IPS-20b (cell line): ENCODE measurements at regions not wholly inside any gene's neighbourhood (a gene's known extent, or its start where the extent isn't known, plus 50 kb on each side); places are given as distances from the start of the nearest gene placed in this dataset.

Source experiments
- H3K27ac ChIP-seq: one replicate; pipeline ENCODE4 v1.5.1; 2013; ENCODE audit warnings: low read length
- H3K27me3 ChIP-seq: 2 replicates; pipeline ENCODE4 v1.6.1; 2013; ENCODE audit warnings: mild to moderate bottlenecking, low read length, inconsistent platforms; ENCODE audit not compliant: insufficient read depth
- H3K36me3 ChIP-seq: 2 replicates; pipeline ENCODE4 v1.6.1; 2013; ENCODE audit warnings: low read depth, mild to moderate bottlenecking, inconsistent platforms, low read length, moderate library complexity; ENCODE audit not compliant: insufficient read depth
- H3K4me1 ChIP-seq: 2 replicates; pipeline ENCODE4 v1.6.1; 2013; ENCODE audit warnings: mild to moderate bottlenecking, control low read depth, inconsistent platforms, low read length, moderate library complexity; ENCODE audit not compliant: insufficient read depth
- H3K4me3 ChIP-seq: 2 replicates; pipeline ENCODE4 v1.5.1; 2013; ENCODE audit warnings: mild to moderate bottlenecking, low read length, inconsistent platforms
- H3K9ac ChIP-seq: 2 replicates; pipeline ENCODE4 v1.6.1; 2013; ENCODE audit warnings: low read depth, mild to moderate bottlenecking, inconsistent platforms, low read length, moderate library complexity
- H3K9me3 ChIP-seq: 2 replicates; pipeline ENCODE4 v1.6.1; 2013; ENCODE audit warnings: mild to moderate bottlenecking, low read depth, low read length, inconsistent platforms; ENCODE audit not compliant: insufficient read depth

DNA sequence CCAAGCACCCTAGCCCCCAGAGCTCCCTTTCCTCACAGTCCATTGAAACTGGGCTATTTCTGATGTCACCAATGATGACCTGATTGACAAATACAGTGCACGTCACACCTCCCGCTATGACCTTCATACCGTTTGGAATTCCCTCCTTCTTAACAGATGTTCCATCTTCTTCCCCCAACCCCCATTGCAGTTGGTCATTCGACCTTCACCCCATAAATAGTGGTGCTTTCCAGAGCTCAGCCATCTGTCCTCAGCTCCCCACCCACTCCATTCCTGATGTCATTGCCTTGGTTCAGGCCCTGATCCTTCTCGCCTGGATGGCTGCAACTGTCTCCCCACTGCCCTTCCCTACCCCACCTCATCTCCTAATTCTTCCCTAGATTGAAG is 198.5 kb downstream of the SOD2 start:
- peaks cover 10% of the 10 kb centered on the region; the same call in 1 of the 2 replicates for H3K9me3 ChIP-seq
- no peak overlapping the region for H3K4me3 ChIP-seq
- H3K4me1 ChIP-seq: no peaks in the 10 kb centered on the region
- H3K36me3 ChIP-seq: no peaks in the 10 kb centered on the region
- H3K27ac ChIP-seq: no peak overlapping the region
- no peak overlapping the region for H3K9ac ChIP-seq
- no peaks in the 10 kb centered on the region for H3K27me3 ChIP-seq

DNA sequence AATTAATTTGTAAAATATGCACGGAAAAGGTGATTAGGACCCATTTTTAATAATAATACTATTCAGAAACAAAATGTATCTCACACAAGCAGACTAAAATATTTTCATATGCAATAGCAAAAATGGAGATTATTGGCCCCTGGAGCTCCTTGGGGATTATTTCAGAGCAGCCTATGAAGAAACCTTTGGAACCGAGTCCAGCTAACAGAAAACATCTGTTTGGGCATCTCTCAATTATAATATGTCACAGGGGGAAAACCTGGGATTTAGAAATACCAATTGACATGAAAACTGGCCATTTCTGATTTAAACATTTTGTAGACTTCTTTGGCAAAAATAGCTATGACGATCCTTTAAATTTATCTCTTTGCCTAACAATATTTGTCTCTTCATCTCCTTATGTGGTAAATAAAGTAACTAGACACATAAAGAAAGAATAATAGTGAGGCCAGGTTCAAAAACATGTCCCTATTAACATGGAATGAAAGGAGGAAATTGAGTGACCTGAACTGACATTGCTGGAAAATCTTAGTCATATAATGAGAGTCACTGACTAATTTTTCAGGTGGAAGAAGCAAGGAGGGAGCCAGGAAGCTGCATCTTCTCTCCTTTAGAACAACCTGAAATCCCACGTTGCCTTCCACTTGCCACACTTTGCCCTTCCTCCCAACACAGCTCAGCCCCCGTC is 199.0 kb downstream of the SOD2 start:
- H3K4me3 ChIP-seq: no peak overlapping the region

DNA sequence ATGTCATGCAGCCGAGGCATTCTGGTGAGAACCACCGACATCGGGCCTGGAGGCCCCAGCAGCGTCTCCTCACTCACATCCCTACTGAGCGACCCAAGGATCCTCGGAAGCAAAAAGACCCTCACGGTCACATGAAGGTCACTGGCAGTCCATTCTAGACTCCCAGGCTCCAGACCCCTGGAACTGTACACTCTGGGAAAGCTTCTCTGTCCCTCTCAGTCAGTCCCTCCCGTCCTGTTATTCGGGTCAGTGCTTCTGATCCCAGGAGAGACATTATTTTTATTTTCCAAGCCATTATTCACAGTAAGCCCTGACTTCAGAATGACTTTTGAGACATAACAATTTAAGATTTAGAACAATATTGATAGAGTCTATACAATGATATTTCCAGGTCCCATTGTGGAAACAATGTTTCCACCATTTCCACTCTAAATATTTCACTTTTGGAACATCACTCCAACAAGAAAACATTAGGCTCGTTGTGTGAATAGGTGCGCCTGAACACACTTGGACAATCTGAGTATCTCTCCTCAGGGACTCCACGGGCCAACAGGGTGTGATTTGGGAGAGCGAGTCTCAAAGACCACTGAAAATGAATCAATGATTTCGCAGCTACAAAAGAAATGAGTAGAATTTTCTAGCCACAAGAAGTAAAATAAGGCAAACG is 199.7 kb downstream of the SOD2 start:
- H3K9me3 ChIP-seq: peaks cover 9% of the 10 kb centered on the region; the same call in 1 of the 2 replicates
- no peak overlapping the region for H3K9ac ChIP-seq
- no peaks in the 10 kb centered on the region for H3K36me3 ChIP-seq
- no peaks in the 10 kb centered on the region for H3K27me3 ChIP-seq
- H3K27ac ChIP-seq: no peak overlapping the region
- no peak overlapping the region for H3K4me3 ChIP-seq
- no peaks in the 10 kb centered on the region for H3K4me1 ChIP-seq

More for the DNA sequence above, 199.0 kb downstream of the SOD2 start:
- H3K4me1 ChIP-seq: no peaks in the 10 kb centered on the region
- H3K9ac ChIP-seq: no peak overlapping the region
- no peaks in the 10 kb centered on the region for H3K36me3 ChIP-seq
- no peaks in the 10 kb centered on the region for H3K27me3 ChIP-seq
- peaks cover 10% of the 10 kb centered on the region; the same call in 1 of the 2 replicates for H3K9me3 ChIP-seq
- H3K27ac ChIP-seq: no peak overlapping the region

DNA sequence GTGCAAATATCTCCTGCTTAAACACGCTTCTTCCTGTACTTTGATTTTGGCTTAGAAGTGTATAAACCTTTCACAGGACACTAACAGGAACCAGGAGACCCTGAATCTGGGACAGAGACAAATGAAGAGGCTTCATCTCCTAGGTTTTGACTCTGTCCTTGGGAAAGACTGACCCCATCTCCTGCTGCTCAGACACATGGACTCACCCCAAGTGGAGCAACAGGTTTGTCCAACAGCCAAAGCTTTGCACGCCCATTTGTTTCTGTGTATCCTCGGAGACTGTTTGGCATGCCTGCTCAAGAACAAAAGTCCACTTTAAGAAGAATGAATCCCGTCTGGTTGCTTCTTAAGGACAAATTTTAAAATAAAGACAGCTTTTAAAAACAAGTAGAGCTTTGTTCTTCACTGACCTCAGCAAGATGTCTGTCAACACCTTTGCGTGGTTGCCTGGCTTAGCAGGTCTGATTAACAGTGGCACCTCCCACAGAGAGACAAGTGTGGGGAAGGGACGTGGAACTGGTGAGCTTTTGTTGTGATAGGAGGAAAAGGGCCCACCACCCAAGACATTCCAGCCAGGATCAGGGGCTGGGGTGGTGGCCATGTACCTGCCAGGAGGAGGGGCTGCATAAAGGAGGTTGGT is 202.6 kb downstream of the SOD2 start:
- no peak overlapping the region for H3K4me3 ChIP-seq
- no peaks in the 10 kb centered on the region; the same call in none of the 2 replicates for H3K4me1 ChIP-seq
- no peaks in the 10 kb centered on the region for H3K9me3 ChIP-seq
- H3K27me3 ChIP-seq: no peaks in the 10 kb centered on the region
- no peaks in the 10 kb centered on the region for H3K36me3 ChIP-seq
- H3K27ac ChIP-seq: no peak overlapping the region
- no peak overlapping the region for H3K9ac ChIP-seq

DNA sequence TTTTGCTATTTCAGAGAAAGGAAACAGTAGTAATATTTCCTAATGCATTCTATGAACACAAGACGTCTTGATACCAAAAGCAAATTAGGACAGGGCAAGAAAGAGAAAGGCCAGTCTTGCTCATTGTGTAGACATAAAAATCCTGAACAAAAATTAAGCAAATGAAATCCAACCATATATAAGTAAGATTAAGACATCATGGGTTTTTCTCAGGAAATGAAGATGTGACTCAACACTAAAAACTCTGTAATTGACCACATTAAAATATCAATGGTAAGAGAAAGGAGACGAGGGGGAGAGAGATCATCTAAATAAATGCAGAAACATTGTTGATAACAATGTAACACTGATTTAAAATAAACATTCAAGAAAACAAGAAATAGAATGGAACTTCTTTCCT is 205.4 kb downstream of the SOD2 start:
- Histone ChIP-seq H3K27me3 (no peaks in the 10 kb centered on the region), H3K27ac (no peak overlapping the region), H3K4me3 (no peak overlapping the region), H3K9ac (no peak overlapping the region), H3K36me3 (no peaks in the 10 kb centered on the region), H3K4me1 (no peaks in the 10 kb centered on the region; the same call in none of the 2 replicates), H3K9me3 (no peaks in the 10 kb centered on the region)

DNA sequence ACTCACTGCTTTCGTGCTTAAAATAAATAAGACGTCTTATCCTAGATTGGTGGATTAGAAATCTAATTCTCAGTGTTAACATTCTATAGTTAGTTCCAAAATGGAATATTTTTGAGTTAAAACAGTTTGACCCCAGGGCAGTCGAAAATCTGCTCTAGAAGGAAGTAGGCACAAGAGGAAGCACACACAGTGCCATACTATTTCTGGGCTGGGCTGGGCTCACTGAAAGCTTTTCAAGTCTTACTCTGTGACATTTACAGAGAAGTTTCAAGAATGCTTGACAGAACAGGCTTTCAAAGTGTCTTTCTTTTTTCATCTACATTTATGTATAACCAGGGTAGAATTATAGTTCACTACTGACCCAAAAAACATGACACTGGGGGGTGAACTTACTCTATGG is 209.8 kb downstream of the SOD2 start:
- H3K9ac ChIP-seq: no peak overlapping the region
- H3K27me3 ChIP-seq: no peaks in the 10 kb centered on the region
- H3K4me1 ChIP-seq: no peaks in the 10 kb centered on the region; the same call in none of the 2 replicates
- no peaks in the 10 kb centered on the region for H3K9me3 ChIP-seq
- no peak overlapping the region for H3K4me3 ChIP-seq
- no peaks in the 10 kb centered on the region for H3K36me3 ChIP-seq
- H3K27ac ChIP-seq: no peak overlapping the region

DNA sequence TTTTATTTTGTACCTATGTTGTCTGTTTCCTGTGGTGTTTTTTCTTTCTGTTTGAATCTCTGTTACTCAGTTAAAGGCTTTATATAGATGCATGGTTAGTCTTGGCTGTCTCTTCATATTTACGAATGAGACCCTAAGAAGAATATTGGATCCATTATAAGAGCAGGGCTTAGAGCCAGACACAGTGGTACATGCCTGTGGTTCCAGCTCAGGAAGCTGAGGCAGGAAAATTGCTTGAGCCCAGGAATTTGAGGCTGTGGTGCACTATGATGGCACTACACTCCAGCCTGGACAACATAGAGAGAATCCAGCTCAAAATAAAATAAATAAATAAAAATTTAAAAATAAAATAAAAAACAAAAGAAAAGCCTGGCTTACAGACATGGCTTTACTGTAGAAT is 211.1 kb downstream of the SOD2 start:
- H3K27me3 ChIP-seq: no peaks in the 10 kb centered on the region
- H3K27ac ChIP-seq: no peak overlapping the region
- H3K36me3 ChIP-seq: no peaks in the 10 kb centered on the region
- no peaks in the 10 kb centered on the region for H3K9me3 ChIP-seq
- H3K4me1 ChIP-seq: no peaks in the 10 kb centered on the region
- H3K4me3 ChIP-seq: no peak overlapping the region
- H3K9ac ChIP-seq: no peak overlapping the region

DNA sequence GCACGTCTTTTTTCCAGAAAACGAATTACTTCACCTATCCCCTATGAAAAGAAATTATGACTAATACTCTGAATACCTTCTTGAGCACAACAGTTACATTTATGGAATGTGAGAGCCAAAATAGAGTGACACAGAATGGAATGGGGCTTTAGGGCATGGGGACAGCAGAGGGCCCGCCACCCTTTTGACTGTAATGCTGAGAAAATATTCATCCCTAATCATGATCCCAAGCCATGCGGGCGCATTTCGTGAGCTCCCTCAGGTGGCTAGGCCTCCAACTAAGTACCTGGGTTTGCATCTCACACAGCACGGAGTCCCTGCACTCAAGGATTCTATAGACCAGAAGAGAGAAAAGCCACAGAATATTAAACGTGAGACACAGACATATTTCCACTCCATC is 212.6 kb downstream of the SOD2 start:
- H3K9ac ChIP-seq: no peak overlapping the region
- no peaks in the 10 kb centered on the region for H3K9me3 ChIP-seq
- H3K4me1 ChIP-seq: no peaks in the 10 kb centered on the region
- no peak overlapping the region for H3K4me3 ChIP-seq
- H3K36me3 ChIP-seq: no peaks in the 10 kb centered on the region
- H3K27me3 ChIP-seq: no peaks in the 10 kb centered on the region
- no peak overlapping the region for H3K27ac ChIP-seq

DNA sequence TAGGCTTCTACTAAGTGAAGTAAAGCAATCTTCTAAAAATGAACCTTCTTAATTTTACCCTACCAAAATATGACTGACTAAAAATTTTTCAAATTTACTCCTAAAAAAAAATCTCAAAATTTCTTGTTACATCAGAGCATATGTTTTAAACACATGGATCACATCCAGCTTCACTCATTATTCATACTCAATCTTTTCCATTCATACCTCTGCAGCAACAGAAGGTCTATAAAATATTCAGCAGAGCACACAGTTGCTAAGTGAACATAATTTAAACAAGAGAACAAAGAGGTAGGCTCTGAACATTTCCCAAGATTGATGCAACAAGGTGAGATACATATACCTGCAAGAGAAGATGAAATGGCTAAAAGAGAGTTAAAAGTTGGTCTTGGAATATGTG is 213.9 kb downstream of the SOD2 start:
- no peak overlapping the region for H3K4me3 ChIP-seq
- no peaks in the 10 kb centered on the region for H3K9me3 ChIP-seq
- H3K4me1 ChIP-seq: no peaks in the 10 kb centered on the region
- no peak overlapping the region for H3K27ac ChIP-seq
- H3K36me3 ChIP-seq: no peaks in the 10 kb centered on the region
- H3K27me3 ChIP-seq: no peaks in the 10 kb centered on the region
- no peak overlapping the region for H3K9ac ChIP-seq

DNA sequence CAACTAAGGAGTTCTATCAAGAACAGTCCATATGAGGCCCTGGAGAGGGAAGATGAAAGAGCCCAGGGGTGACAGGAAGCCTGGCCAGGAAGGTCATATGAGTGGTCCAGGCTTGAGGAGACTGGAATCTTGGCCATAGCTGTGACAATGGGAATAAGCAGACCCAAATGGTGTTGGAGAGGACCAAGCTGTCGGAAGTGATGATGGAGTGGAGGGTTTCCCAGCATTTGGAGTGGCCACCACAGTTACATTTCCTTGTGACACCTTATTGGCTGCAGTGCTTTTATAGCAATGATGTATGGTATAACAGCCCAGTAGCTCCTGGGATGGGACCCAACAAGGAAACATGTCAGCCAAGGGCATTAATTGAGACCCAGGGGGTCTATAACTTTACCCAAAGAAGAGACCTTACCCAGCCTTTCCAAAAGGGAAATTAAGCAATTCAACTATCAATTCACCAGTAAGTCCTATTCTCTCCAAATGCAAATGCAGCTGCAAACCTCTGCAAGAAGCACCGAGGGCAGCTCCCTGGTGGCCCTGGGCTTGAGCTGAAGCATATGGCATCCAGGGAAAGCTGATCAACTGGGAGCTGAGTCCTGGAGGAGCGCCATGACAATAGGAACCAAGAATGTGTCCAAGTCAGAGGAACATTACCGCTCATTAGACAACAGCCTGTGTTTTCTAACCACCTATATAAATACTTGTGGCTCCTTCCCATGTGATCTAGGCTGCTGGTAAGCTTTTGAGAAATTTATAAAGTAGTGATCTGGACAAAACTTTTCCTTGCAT is 219.4 kb downstream of the SOD2 start:
- no peak overlapping the region for H3K27ac ChIP-seq
- H3K9ac ChIP-seq: no peak overlapping the region
- peaks cover 13% of the 10 kb centered on the region for H3K9me3 ChIP-seq
- no peaks in the 10 kb centered on the region for H3K27me3 ChIP-seq
- no peak overlapping the region for H3K4me3 ChIP-seq
- H3K36me3 ChIP-seq: no peaks in the 10 kb centered on the region
- no peaks in the 10 kb centered on the region for H3K4me1 ChIP-seq

DNA sequence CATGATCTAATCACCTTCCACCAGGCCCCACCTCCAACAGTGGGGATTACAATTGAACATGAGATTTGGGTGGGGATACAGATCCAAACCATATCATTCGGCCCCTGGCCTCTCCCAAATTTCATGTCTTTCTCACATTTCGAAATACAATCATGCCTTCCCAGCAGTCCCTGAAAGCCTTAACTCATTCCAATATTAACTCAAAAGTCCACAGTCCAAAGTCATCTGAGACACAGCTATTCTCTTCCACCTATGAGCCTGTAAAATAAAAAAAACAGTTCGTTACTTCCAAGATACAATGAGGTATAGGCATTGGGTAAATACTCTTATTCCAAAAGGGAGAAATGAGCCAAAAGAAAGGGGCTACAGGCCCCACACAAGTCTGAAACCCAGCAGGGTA is 222.6 kb downstream of the SOD2 start:
- Histone ChIP-seq H3K36me3 (no peaks in the 10 kb centered on the region), H3K4me1 (no peaks in the 10 kb centered on the region), H3K4me3 (no peak overlapping the region), H3K27me3 (no peaks in the 10 kb centered on the region), H3K9ac (no peak overlapping the region), H3K27ac (no peak overlapping the region), H3K9me3 (peaks cover 13% of the 10 kb centered on the region)
